Glutamatergic neuron (in vitro differentiated cells): ENCODE measurements at regions not wholly inside any gene's neighbourhood (a gene's known extent, or its start where the extent isn't known, plus 50 kb on each side); places are given as distances from the start of the nearest gene placed in this dataset.

Source experiments
- DNase-seq: peaks from one replicate; pipeline ENCODE4 v3.0.0; 2022
- H3K27ac Mint-ChIP-seq: one replicate; pipeline ENCODE4 v1.8.0; 2020; ENCODE audit warnings: mild to moderate bottlenecking, mixed read lengths, inconsistent platforms; ENCODE audit not compliant: unreplicated experiment
- H3K27me3 Mint-ChIP-seq: one replicate; pipeline ENCODE4 v1.8.0; 2020; ENCODE audit warnings: mild to moderate bottlenecking, moderate library complexity, mixed read lengths, inconsistent platforms; ENCODE audit not compliant: unreplicated experiment
- H3K36me3 Mint-ChIP-seq: one replicate; pipeline ENCODE4 v1.8.0; 2020; ENCODE audit warnings: mild to moderate bottlenecking, mixed read lengths, inconsistent platforms; ENCODE audit not compliant: unreplicated experiment
- H3K4me1 Mint-ChIP-seq: one replicate; pipeline ENCODE4 v1.8.0; 2020; ENCODE audit warnings: mild to moderate bottlenecking, low read depth, mixed read lengths, inconsistent platforms; ENCODE audit not compliant: unreplicated experiment
- H3K4me3 Mint-ChIP-seq: one replicate; pipeline ENCODE4 v1.8.0; 2020; ENCODE audit warnings: mild to moderate bottlenecking, mixed read lengths, inconsistent platforms; ENCODE audit not compliant: unreplicated experiment
- H3K9me3 Mint-ChIP-seq: one replicate; pipeline ENCODE4 v1.8.0; 2020; ENCODE audit warnings: mild to moderate bottlenecking, moderate library complexity, mixed read lengths, inconsistent platforms; ENCODE audit not compliant: unreplicated experiment
- TF ChIP-seq, protein P1 (sequence below): fragments of 200-600 bp; sonication (generic); IDR thresholded peaks from one replicate; pipeline ENCODE4 v1.5.0; 2021; ENCODE audit not compliant: partially characterized antibody, unreplicated experiment

DNA sequence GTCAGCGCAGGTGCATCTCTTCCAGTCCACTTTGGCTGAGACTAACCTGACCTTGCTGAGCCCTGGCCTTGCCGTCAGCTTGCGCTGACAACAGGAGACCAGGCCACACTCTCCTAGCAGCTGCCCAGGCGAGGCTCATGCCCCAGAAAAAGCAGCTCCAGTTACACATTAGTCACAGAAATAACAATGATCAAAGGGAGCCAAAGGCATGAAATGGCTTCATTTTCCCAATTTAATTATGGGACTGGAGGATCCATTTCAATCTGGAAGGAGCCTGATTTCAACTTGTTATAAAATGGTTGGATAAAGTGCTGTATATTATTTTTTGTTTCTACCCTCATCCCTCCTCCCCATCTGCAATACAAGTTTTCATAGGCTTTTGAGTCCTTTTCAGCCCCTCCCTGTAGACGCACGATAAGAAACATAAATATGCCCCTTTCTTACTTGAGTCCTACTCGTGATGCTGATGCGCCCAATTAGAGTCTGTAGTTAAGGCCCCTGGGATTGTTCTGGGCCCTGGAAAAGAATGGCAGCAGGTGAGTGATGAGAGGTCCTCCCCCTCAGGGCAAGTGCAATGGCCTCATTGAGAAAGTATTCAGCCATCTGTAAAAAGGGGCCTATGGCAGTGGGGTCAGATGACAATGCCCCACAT lies 376.0 kb downstream of the C12orf75 start:
- Mint-ChIP-seq H3K4me3 (no peak overlapping the region), H3K27ac (no peak overlapping the region), H3K36me3 (no peaks in the 10 kb centered on the region), H3K4me1 (peaks cover 8% of the 10 kb centered on the region), H3K27me3 (peaks cover 1% of the 10 kb centered on the region), H3K9me3 (no peaks in the 10 kb centered on the region)
- TF ChIP-seq, protein P1, sequence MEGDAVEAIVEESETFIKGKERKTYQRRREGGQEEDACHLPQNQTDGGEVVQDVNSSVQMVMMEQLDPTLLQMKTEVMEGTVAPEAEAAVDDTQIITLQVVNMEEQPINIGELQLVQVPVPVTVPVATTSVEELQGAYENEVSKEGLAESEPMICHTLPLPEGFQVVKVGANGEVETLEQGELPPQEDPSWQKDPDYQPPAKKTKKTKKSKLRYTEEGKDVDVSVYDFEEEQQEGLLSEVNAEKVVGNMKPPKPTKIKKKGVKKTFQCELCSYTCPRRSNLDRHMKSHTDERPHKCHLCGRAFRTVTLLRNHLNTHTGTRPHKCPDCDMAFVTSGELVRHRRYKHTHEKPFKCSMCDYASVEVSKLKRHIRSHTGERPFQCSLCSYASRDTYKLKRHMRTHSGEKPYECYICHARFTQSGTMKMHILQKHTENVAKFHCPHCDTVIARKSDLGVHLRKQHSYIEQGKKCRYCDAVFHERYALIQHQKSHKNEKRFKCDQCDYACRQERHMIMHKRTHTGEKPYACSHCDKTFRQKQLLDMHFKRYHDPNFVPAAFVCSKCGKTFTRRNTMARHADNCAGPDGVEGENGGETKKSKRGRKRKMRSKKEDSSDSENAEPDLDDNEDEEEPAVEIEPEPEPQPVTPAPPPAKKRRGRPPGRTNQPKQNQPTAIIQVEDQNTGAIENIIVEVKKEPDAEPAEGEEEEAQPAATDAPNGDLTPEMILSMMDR: no peak
- no peak for DNase-seq

DNA sequence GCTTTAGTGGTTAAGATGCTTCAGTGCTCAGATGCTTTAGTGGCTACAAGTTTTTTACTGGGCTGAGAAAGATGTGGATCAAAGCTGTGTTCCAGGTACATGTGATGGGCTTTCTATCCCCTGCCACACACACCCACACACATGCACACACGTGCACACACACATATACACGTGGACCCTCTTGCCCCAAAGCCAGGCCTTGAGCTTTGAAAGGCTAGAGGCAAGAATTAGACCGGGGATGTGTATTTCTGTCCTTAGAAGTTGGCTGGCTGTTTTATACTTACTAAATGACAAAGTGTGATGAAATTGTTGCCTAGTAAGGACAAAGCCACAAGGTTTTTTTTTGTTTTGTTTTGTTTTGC lies 376.5 kb downstream of the C12orf75 start:
- peaks cover 8% of the 10 kb centered on the region for H3K4me1 Mint-ChIP-seq
- DNase-seq: no peak
- H3K27me3 Mint-ChIP-seq: peaks cover 1% of the 10 kb centered on the region
- no peaks in the 10 kb centered on the region for H3K9me3 Mint-ChIP-seq
- H3K4me3 Mint-ChIP-seq: no peak overlapping the region
- no peaks in the 10 kb centered on the region for H3K36me3 Mint-ChIP-seq
- no peak overlapping the region for H3K27ac Mint-ChIP-seq
- TF ChIP-seq, protein P1: no peak

DNA sequence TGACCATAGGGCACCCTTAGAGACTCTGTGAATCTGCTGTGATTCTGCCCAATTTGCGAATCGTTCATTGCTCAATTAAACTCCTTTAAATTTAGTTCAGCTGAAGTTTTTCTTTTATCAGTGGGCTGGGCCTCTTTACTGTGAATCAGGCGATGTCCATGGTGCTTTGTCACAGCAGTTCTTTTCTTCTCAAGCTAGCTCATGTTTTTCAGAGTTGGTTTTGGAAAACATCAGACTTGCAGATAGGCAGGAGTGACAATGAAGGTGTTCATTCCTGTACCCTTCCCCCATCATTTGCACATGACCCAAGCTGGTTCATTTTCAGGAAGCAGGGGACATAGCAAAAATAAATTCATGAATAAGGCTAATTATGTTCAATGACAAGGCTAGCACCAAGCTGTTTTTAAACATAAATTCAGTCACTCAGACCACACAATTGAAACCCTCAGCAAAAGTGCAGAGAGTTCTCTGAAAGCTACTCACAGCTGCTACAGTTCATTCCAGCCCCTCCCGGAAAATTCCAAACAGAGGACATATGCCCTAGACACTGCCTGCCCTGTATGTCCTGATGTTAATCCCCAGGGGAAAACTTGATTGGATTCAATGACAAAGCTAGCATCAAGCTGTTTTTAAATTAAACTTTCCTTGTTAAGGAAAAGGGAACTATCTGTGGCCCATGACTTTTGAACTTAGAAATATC lies 383.3 kb downstream of the C12orf75 start:
- Mint-ChIP-seq H3K4me3 (no peak overlapping the region), H3K9me3 (peaks cover 4% of the 10 kb centered on the region), H3K36me3 (no peaks in the 10 kb centered on the region), H3K27me3 (peaks cover 1% of the 10 kb centered on the region), H3K27ac (no peak overlapping the region), H3K4me1 (peaks cover 13% of the 10 kb centered on the region)
- no peak for DNase-seq
- TF ChIP-seq, protein P1: no peak

DNA sequence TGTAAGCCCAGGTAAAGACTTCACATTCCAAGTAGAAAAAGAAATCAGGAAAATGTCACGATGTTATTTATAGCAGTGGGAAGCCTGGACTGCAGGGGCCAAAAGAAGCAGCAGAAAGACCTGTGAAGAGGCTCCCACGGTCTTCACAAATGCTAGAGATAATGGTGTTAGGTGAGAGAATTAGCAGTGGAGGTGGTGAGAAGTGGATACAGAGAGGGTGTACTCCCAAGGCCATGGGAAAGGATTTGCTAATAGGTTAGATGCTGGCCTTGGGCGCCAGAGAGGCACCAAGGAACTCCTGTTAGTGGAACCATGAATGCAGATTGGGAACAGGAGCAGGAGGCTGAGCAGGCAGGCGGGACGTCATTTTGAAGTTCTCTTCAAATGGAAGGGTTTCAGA lies 386.1 kb downstream of the C12orf75 start:
- no peak for DNase-seq
- Mint-ChIP-seq H3K9me3 (peaks cover 4% of the 10 kb centered on the region), H3K36me3 (no peaks in the 10 kb centered on the region), H3K27ac (no peak overlapping the region), H3K27me3 (peaks cover 1% of the 10 kb centered on the region), H3K4me1 (peaks cover 24% of the 10 kb centered on the region), H3K4me3 (no peak overlapping the region)
- TF ChIP-seq, protein P1: no peak
